Esophagus squamous epithelium (tissue), 4 donors: ENCODE measurements at regions not wholly inside any gene's neighbourhood (a gene's known extent, or its start where the extent isn't known, plus 50 kb on each side); places are given as distances from the start of the nearest gene placed in this dataset.

Source experiments
- POLR2A ChIP-seq, 4 donors: fragments of 450-650 bp; IDR thresholded peaks; one replicate each; pipeline ENCODE4 v1.6.1; 2017; ENCODE audit warnings: antibody characterized with exemption in 4 of 4, mild to moderate bottlenecking in 4 of 4, moderate library complexity in 3 of 4
- TF ChIP-seq, protein P1 (sequence below), 6 experiments: fragments of 450-650 bp in 4 of 6; fragments of 200-600 bp in 2 of 6; sonication (generic) in 2 of 6; IDR thresholded peaks; one replicate each; pipeline ENCODE4 v1.5.1; 2016 to 2019; ENCODE audit warnings: antibody characterized with exemption in 6 of 6, mild to moderate bottlenecking in 4 of 6, moderate library complexity in 4 of 6

- TF ChIP-seq, protein P1, sequence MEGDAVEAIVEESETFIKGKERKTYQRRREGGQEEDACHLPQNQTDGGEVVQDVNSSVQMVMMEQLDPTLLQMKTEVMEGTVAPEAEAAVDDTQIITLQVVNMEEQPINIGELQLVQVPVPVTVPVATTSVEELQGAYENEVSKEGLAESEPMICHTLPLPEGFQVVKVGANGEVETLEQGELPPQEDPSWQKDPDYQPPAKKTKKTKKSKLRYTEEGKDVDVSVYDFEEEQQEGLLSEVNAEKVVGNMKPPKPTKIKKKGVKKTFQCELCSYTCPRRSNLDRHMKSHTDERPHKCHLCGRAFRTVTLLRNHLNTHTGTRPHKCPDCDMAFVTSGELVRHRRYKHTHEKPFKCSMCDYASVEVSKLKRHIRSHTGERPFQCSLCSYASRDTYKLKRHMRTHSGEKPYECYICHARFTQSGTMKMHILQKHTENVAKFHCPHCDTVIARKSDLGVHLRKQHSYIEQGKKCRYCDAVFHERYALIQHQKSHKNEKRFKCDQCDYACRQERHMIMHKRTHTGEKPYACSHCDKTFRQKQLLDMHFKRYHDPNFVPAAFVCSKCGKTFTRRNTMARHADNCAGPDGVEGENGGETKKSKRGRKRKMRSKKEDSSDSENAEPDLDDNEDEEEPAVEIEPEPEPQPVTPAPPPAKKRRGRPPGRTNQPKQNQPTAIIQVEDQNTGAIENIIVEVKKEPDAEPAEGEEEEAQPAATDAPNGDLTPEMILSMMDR (IDR thresholded peaks at IDR 0.05) = no peak
- TF ChIP-seq POLR2A (IDR thresholded peaks at IDR 0.05) = no peak
Observed at GRCh38 chr17:27984404-27984803, 58.1 kb upstream of the NLK start.
